NCI-H2029 treated with DMSO at 0.1 percent for 48 hours (cell line): ENCODE measurements at regions not wholly inside any gene's neighbourhood (a gene's known extent, or its start where the extent isn't known, plus 50 kb on each side); places are given as distances from the start of the nearest gene placed in this dataset.
"Not testable (repeated sequence)": the region's sequence is repeated elsewhere in the genome, so short reads cannot be mapped to it uniquely, and the experiment has no call there.

Experiments
- DNase-seq: peaks from one replicate; lab custom pipeline; 2025; lab: John Stamatoyannopoulos, UW

DNA sequence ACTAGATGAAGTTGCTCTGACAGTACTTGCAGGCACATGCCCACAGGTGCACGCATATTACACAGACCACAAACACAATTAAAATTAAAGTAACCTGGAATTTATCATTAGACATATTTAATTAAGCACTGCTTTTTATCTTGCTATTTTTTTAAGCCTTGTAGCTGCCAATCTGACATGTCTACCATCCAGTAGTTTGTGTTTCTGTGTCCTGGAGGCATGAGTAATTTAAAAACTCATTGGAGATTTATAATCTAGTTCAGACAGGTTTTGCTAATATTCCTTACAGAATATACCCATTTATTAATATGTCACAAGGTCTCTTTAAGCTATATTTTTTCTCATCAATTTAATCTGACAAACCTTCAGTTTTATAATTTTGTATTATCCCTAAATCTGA, 445.0 kb upstream of the KLF6 start:
- no peak for DNase-seq

- DNase-seq: no peak
Measured at GRCh38 chr10:4229106-4229505, 444.1 kb upstream of the KLF6 start.

DNA sequence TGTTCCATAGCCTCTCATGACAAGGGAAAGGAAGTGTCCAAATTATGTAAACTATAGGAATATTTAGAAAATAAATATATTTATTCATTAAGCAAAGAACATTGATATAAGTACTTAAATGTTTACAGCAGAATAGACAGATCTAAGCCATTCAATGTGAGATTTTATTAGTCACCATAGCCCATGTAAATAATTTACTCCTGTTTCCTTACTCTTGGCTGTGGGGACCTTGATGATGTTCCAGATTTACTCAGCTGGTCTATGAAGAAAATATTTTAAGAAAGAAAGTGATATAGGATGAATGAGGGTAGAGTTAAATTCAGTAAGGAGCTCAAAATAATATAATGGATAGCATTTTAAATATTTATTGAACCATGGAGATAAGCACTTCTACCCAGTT, 442.6 kb upstream of the KLF6 start:
- DNase-seq: no peak

- no peak for DNase-seq
Measured at GRCh38 chr10:4226941-4227540, 442.0 kb upstream of the KLF6 start.

GRCh38 chr10:4224178-4224577, 439.2 kb upstream of the KLF6 start:
- no peak for DNase-seq

GRCh38 chr10:4221310-4221709, 436.3 kb upstream of the KLF6 start:
- DNase-seq: not testable (repeated sequence)

- DNase-seq: no peak
Measured at GRCh38 chr10:4219901-4220300, 434.9 kb upstream of the KLF6 start.

DNA sequence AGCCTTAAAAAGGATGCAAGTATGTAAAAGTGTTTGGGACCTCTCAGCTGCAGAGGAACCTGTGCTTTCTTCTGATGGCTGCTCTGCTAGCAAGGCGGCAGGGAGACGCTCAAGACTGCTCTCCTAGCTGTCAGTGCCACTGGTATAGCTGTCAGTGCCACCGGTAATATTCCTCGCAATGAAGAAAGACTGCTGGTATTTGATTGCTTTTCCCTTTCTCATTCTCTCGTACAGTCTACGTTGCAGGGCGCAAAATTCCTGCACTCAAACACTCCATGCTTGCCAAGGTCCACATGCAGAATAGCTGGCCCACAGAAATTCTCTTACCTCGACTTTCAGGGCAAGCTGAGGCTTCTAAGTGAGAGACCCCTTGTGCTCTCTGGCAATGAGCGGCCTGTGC, 432.6 kb upstream of the KLF6 start:
- DNase-seq: no peak

DNA sequence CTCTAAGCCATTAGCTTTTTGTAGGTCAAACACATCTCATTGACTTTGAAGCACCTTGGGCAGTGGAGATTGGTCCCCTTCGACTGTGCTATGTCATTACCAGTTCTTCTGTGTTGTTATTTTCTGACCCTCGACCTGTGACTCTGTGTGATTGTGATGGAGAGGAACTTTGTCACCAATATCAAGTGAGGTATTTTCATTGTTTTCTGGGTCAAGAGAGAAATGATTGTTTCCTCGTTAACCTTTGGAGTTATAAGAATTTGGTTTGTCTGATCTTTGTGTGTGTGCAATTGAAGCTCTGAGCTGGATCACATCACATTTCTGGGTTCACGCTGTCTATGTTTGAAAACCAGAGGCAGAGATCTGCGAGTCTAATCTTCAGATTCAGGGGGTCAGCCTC, 432.2 kb upstream of the KLF6 start:
- no peak for DNase-seq

- DNase-seq: no peak
Measured at GRCh38 chr10:4216726-4217125, 431.7 kb upstream of the KLF6 start.

DNA sequence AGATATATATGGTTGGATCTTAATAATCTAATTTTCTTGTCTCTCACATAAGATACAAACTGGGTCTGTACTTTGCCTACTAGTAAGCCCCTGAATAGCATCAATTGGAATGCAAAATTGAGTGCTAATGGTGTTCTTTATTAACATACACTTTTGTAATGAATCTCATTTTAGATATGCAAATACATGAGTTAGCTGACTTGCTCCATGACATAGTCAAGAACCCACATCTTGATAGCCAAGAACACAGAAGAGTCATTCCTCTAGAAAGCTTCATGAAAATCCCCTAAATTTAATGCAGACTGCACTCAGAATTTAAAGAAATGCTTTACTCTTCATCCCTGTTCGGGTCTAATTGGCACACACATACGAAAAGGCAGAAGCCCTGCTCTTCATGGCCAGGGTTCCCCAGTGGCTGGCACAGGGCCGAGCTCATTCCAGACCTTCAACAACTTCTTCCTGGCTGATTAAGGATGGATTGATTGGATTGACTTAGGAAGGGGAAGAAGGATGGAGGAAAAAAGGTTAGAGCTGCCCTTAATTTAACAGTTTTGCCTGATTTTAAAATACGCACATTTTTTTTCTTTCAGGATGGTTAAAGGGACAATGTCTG, 431.1 kb upstream of the KLF6 start:
- no peak for DNase-seq

DNA sequence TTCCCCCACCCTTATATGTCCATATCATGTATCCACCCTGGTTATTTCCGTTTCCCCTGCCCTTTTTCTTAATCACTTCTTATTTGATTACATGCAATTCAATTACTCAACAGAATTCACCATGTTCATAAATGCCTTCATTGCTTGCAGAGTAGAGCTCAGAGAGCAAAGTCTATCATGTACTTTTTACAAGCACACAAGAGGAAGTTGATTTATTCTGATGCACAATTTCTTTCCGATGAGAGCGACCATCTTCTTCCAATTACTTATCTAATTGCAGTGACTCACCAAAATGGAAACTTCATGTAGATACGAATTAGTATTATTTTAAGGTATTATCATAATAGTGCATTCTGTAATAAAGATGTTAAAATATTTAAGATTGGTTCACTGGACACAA, 430.5 kb upstream of the KLF6 start:
- no peak for DNase-seq

GRCh38 chr10:4214908-4215307, 429.9 kb upstream of the KLF6 start:
- no peak for DNase-seq

DNA sequence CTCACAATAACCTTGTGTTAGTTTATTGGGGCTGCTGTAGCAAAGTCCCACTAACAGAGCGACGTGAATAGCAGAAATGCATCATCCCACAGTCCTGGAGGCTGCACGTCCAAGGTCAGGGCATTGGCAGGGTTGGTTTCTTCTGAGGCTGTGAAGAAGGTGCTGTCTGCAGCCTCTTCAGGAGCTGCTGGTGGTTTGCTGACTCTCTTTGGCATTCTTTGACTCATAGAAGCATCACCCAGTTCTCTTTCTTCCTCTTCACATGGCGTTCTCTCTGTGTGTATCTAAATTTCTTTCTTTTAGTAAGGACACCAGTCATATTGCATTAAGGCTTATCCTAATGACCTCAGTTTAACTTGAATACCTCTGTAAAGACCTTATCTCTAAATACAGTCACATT, 428.4 kb upstream of the KLF6 start:
- no peak for DNase-seq

- DNase-seq: no peak
Measured at GRCh38 chr10:4212111-4212630, 427.2 kb upstream of the KLF6 start.

GRCh38 chr10:4208499-4208898, 423.5 kb upstream of the KLF6 start:
- no peak for DNase-seq

- DNase-seq: no peak
Measured at GRCh38 chr10:4205113-4205512, 420.1 kb upstream of the KLF6 start.

DNA sequence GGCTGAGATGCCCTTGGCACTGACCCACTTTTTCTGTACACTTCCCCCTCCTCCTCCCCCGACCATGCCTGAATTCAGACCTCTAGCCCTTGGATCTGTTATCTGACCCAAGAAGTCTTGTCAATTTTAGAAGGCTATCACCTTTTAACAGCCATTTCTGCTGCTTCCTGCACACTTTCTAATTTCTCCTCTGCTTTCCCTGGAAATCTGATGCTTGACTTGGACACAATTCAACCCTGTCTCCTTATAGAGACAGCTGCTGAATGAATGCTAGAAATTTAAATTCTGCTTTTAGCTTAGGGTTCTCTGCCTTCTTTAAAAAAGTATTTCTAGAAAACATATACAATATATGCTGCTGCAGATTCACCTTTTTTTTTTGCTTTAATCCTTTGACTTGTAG, 417.9 kb upstream of the KLF6 start:
- no peak for DNase-seq

DNA sequence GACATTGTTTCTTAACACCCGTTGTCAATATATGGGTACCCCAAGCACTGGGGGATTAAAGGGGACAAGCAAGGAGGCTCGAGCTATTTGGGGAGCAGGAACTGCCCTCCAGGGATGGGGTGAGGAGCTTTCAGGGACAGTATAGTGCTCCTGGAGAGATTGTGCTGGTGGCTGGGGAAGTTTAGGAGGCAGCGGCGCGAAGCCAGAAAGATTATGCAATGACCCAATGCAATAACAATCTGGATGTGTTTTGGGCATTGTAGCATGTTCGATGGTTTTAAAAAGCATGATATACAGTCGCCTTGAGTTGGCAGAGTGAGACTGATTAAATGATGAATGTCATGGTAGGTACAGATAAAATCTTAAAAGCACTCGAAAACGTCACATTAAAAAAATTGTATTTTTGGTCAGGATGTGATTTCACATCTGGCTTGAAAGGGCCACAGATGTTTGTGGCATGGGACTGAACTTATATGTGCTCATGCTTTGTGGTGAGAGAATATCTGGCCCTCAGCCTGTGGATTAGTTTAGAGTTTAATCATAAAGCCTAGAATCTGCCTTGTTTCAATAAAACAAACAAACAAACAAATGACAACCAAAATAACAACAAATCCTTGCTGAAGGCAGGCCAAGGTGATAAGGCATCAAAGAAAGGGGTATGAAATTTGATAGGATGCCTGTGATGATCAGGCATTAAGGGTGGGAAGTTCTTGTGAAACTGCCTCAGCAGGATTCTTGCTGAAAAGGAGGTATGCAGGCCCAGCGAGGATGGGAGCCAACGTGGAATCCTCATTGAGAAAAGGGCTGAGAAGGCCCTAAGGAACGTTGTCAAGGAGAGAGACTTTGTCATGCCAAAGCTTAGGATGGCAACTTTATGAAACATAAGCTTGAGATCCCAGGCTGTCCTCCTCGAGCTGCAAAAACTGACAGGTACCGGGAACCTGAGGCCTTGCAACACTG, 417.1 kb upstream of the KLF6 start:
- DNase-seq: no peak

- no peak for DNase-seq
Measured at GRCh38 chr10:4199196-4199595, 414.2 kb upstream of the KLF6 start.

- DNase-seq: no peak
Measured at GRCh38 chr10:4198216-4198615, 413.2 kb upstream of the KLF6 start.

GRCh38 chr10:4197676-4198075, 412.7 kb upstream of the KLF6 start:
- no peak for DNase-seq
